A549 (cell line): ENCODE measurements at regions not wholly inside any gene's neighbourhood (a gene's known extent, or its start where the extent isn't known, plus 50 kb on each side); places are given as distances from the start of the nearest gene placed in this dataset.

Experiments
- ATAC-seq, 2 experiments: fragments of 200-7000 bp in 1 of 2; fragments of >200 bp in 1 of 2; cut with Nextera tagmentation in 1 of 2; cut with Tn5 transposase in 1 of 2; 3 replicates each; pipeline versions ENCODE4 v1.8.0 to v1.9.1; 2018 to 2020; ENCODE audit warnings: mild to moderate bottlenecking in 1 of 2, moderate library complexity in 1 of 2
- CTCF ChIA-PET: fragments of 300-600 bp; sonication (Branson Sonifier 250); formaldehyde crosslinking; extraction: SDS; loops from one replicate; lab custom pipeline; 2021; ENCODE audit warnings: antibody characterized with exemption, inconsistent platforms; lab: Yijun Ruan, JAX
- POLR2A ChIA-PET: fragments of 350-600 bp; formaldehyde crosslinking; extraction: SDS; loops from one replicate; lab custom pipeline; 2021; ENCODE audit warnings: antibody characterized with exemption, inconsistent platforms; lab: Yijun Ruan, JAX
- DNase-seq, 2 experiments: peaks; one replicate each; pipeline versions ENCODE4 v3.0.0 to v3.0.0-alpha.2; 2011 to 2016; ENCODE audit warnings: low read depth in 1 of 2, low spot score in 1 of 2
- FAIRE-seq: peaks from 2 replicates; lab custom pipeline; 2011; peaks lifted over from hg19 to GRCh38; lab: Jason Lieb, UNC
- H3K27ac ChIP-seq, 2 experiments: fragments of >200 bp; sonication (Bioruptor Twin); formaldehyde crosslinking; 3 replicates each; pipeline ENCODE4 v1.5.1; 2016 to 2017
- H3K4me1 ChIP-seq: fragments of >200 bp; sonication (Bioruptor Twin); formaldehyde crosslinking; 3 replicates; pipeline ENCODE4 v1.6.1; 2016
- H3K4me2 ChIP-seq: fragments of >200 bp; sonication (Bioruptor Twin); formaldehyde crosslinking; 3 replicates; pipeline ENCODE4 v1.6.1; 2016
- H3K4me3 ChIP-seq: fragments of >200 bp; sonication (Bioruptor Twin); formaldehyde crosslinking; 3 replicates; pipeline ENCODE4 v1.5.1; 2016
- H3K9me3 ChIP-seq: fragments of >200 bp; sonication (Bioruptor Twin); formaldehyde crosslinking; 3 replicates; pipeline ENCODE4 v1.6.1; 2016
- CBX2 ChIP-seq: fragments of 200-600 bp; sonication (generic); IDR thresholded peaks from 2 replicates; pipeline ENCODE4 v1.6.1; 2016; ENCODE audit warnings: low read depth, mild to moderate bottlenecking, borderline replicate concordance
- CEBPB ChIP-seq, 2 experiments: fragments of >200 bp in 1 of 2; sonication (Bioruptor Twin) in 1 of 2; formaldehyde crosslinking in 1 of 2; IDR thresholded peaks; 2 replicates each; pipeline ENCODE4 v1.6.1; 2012 to 2016
- CHD4 ChIP-seq: fragments of 200-600 bp; sonication (generic); IDR thresholded peaks from 2 replicates; pipeline ENCODE4 v1.6.1; 2016; ENCODE audit warnings: antibody characterized with exemption, mild to moderate bottlenecking, borderline replicate concordance
- HEYL ChIP-seq: fragments of 250-450 bp; sonication (Bioruptor Pico); IDR thresholded peaks from 2 replicates; pipeline ENCODE4 v1.8.0; 2021; ENCODE audit warnings: mild to moderate bottlenecking, moderate library complexity
- JUNB ChIP-seq: fragments of >200 bp; sonication (Bioruptor Twin); formaldehyde crosslinking; IDR thresholded peaks from 2 replicates; pipeline ENCODE4 v1.6.1; 2016
- MYC ChIP-seq: IDR thresholded peaks from 2 replicates; pipeline ENCODE4 v1.6.1; 2012; ENCODE audit warnings: mild to moderate bottlenecking, inconsistent platforms, low read length, improper control_type of control experiment, borderline replicate concordance
- NR3C1 ChIP-seq: fragments of >200 bp; sonication (Bioruptor Twin); formaldehyde crosslinking; IDR thresholded peaks from 3 replicates; pipeline ENCODE4 v1.6.1; 2017
- RCOR1 ChIP-seq: fragments of 150-350 bp; IDR thresholded peaks from 2 replicates; pipeline ENCODE4 v1.6.1; 2014; ENCODE audit warnings: antibody characterized with exemption, low read length, low read depth
- RFX5 ChIP-seq: fragments of 450-650 bp; IDR thresholded peaks from 2 replicates; pipeline ENCODE4 v1.7.1; 2014; ENCODE audit warnings: antibody characterized with exemption, mild to moderate bottlenecking, moderate library complexity
- RNF2 ChIP-seq: fragments of 200-600 bp; sonication (generic); IDR thresholded peaks from 2 replicates; pipeline ENCODE4 v1.6.1; 2016; ENCODE audit warnings: low read depth, mild to moderate bottlenecking, antibody characterized with exemption, moderate library complexity, borderline replicate concordance
- ZNF302 ChIP-seq: fragments of 250-450 bp; sonication (Bioruptor Pico); IDR thresholded peaks from 2 replicates; pipeline ENCODE4 v1.9.0; 2021; ENCODE audit warnings: inconsistent platforms, mild to moderate bottlenecking, moderate library complexity
- WGBS: methylation state at CpG from one replicate; pipeline ENCODE4 v1.1.6; 2017; ENCODE audit errors: missing lambda C conversion rate; 5-methylcytosine and 5-hydroxymethylcytosine counted together
- TF ChIP-seq, protein P1 (sequence below): fragments of 250-450 bp; sonication (Bioruptor Pico); IDR thresholded peaks from 2 replicates; pipeline ENCODE4 v1.5.0; 2021; ENCODE audit warnings: mild to moderate bottlenecking, moderate library complexity, borderline replicate concordance
- TF ChIP-seq, protein P2 (sequence below): fragments of >200 bp; sonication (Bioruptor Twin); formaldehyde crosslinking; IDR thresholded peaks from 3 replicates; pipeline ENCODE4 v1.5.1; 2016
- TF ChIP-seq, protein P3 (sequence below): fragments of >200 bp; sonication (Bioruptor Twin); formaldehyde crosslinking; IDR thresholded peaks from 2 replicates; pipeline ENCODE4 v1.6.1; 2016
- TF ChIP-seq, protein P4 (sequence below): fragments of 250-450 bp; sonication (Bioruptor Pico); IDR thresholded peaks from 2 replicates; pipeline ENCODE4 v1.5.0; 2020; ENCODE audit warnings: low read depth, mild to moderate bottlenecking, moderate library complexity

DNA sequence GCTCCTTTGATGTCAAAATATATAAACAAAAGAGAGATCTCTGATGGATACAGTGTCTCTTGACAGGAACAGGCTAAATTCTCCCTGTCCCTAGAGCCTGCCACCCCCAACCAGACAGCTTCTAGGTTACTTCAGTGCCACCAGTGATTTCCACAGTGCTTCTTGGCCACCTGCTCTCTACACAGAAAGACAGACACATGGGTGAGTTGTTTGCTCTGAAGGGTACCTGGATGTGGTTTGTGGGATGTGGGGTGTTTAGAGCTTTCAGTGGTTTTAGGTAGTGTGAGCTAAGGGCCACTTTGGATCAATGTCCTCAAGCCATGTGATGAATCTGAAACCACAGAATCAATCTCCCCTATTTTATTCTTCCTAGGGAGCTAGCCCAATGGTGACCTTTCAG is 125.4 kb downstream of the ANKRD18B start:
- POLR2A ChIA-PET: no interaction called here
- Histone ChIP-seq H3K4me3 (no peak overlapping the region), H3K9me3 (0 out of 3 replicates have a peak, but pooled peaks cover 7% of the 10 kb centered on the region), H3K4me1 (no peaks in the 10 kb centered on the region), H3K4me2 (no peak overlapping the region), H3K27ac (no peak overlapping the region)
- no peak for FAIRE-seq
- CTCF ChIA-PET: interaction anchor here (0.6 to 1.8 kb wide), 5 partner anchors 11 to 407 kb away, joined by 3 to 7 read pairs (median 4); no protein-coding TSS in a partner anchor
- DNase-seq: no peak
- TF ChIP-seq RCOR1: no peak
- TF ChIP-seq, protein P1, sequence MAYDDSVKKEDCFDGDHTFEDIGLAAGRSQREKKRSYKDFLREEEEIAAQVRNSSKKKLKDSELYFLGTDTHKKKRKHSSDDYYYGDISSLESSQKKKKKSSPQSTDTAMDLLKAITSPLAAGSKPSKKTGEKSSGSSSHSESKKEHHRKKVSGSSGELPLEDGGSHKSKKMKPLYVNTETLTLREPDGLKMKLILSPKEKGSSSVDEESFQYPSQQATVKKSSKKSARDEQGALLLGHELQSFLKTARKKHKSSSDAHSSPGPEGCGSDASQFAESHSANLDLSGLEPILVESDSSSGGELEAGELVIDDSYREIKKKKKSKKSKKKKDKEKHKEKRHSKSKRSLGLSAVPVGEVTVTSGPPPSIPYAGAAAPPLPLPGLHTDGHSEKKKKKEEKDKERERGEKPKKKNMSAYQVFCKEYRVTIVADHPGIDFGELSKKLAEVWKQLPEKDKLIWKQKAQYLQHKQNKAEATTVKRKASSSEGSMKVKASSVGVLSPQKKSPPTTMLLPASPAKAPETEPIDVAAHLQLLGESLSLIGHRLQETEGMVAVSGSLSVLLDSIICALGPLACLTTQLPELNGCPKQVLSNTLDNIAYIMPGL (CRISPR knock-in tag): no peak
- TF ChIP-seq, protein P2, sequence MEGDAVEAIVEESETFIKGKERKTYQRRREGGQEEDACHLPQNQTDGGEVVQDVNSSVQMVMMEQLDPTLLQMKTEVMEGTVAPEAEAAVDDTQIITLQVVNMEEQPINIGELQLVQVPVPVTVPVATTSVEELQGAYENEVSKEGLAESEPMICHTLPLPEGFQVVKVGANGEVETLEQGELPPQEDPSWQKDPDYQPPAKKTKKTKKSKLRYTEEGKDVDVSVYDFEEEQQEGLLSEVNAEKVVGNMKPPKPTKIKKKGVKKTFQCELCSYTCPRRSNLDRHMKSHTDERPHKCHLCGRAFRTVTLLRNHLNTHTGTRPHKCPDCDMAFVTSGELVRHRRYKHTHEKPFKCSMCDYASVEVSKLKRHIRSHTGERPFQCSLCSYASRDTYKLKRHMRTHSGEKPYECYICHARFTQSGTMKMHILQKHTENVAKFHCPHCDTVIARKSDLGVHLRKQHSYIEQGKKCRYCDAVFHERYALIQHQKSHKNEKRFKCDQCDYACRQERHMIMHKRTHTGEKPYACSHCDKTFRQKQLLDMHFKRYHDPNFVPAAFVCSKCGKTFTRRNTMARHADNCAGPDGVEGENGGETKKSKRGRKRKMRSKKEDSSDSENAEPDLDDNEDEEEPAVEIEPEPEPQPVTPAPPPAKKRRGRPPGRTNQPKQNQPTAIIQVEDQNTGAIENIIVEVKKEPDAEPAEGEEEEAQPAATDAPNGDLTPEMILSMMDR: no peak
- no peak for TF ChIP-seq CHD4
- no peak for TF ChIP-seq MYC
- no peak for ATAC-seq

DNA sequence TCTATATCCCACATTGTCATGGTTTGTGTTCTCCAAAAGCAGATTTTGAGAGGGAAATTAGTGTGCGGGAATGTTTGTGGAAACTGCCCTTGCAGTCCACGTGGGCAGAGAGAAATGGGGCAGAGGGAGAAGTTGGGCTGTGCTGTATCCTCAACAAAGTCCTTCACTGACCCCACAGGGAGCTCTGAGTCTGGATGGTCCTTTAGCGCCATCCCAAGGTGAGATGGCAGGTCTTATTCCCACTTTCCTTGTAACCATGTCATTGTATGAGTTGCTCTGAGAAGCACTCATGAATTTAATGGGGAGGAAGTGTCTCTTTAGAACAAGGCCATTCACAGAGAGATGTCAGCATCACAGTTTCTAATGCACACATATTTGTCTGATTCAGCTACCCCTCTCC is 127.1 kb downstream of the ANKRD18B start:
- Histone ChIP-seq H3K27ac (no peak overlapping the region), H3K4me3 (no peak overlapping the region), H3K4me1 (no peaks in the 10 kb centered on the region), H3K4me2 (no peak overlapping the region), H3K9me3 (0 out of 3 replicates have a peak, but pooled peaks cover 7% of the 10 kb centered on the region)
- ChIA-PET CTCF (interaction anchor here (1.3 to 3.2 kb wide), 6 partner anchors 13 to 72 kb away, joined by 3 to 22 read pairs (median 6); no protein-coding TSS in a partner anchor), POLR2A (no interaction called here)
- DNase-seq (peak in 1 of 2 experiments; percentile 4), FAIRE-seq (no peak), ATAC-seq (no peak)
- 37% methylated on average over 3 of the region's 3 CpGs for WGBS
- TF ChIP-seq CEBPB (IDR thresholded peaks at IDR 0.05): no peak
- no peak for TF ChIP-seq HEYL
- TF ChIP-seq, protein P3, sequence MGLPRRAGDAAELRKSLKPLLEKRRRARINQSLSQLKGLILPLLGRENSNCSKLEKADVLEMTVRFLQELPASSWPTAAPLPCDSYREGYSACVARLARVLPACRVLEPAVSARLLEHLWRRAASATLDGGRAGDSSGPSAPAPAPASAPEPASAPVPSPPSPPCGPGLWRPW: no peak
- TF ChIP-seq NR3C1: no peak
- no peak for TF ChIP-seq RNF2
- no peak for TF ChIP-seq ZNF302 (CRISPR knock-in tag)
- TF ChIP-seq, protein P2: no peak
- TF ChIP-seq, protein P4, sequence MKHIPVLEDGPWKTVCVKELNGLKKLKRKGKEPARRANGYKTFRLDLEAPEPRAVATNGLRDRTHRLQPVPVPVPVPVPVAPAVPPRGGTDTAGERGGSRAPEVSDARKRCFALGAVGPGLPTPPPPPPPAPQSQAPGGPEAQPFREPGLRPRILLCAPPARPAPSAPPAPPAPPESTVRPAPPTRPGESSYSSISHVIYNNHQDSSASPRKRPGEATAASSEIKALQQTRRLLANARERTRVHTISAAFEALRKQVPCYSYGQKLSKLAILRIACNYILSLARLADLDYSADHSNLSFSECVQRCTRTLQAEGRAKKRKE: no peak

DNA sequence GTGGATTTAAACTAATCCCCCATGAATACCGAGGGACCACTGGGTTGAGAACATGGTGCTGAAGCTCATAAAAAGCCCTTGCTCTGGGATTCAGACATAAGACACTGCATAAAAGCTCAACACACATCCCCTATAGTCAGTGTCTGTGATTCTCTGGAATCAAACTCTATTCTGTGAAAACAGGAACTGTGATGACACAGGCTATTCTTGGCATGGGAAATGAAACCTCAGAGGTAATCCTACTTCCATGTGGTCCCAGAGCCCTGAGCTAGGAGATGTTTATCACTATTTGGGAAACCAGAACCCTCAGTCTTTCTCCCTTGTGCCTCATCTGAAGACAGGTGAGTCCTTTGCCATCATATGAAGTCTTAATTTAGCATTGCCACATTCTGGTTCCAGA is 135.4 kb upstream of the PRSS3 start:
- no peak for TF ChIP-seq CBX2
- TF ChIP-seq RFX5: no peak
- no peak for TF ChIP-seq CHD4
- no peak for TF ChIP-seq JUNB
- TF ChIP-seq, all 56 proteins: peak for 0
- CTCF ChIA-PET: no interaction called here
- DNase-seq: no peak

More for the DNA sequence above, 135.4 kb upstream of the PRSS3 start:
- Histone ChIP-seq H3K4me3 (no peak overlapping the region), H3K9me3 (no peaks in the 10 kb centered on the region), H3K4me2 (no peak overlapping the region), H3K27ac (no peak overlapping the region), H3K4me1 (no peaks in the 10 kb centered on the region)
- 4% methylated on average over 1 of the region's 1 CpG for WGBS
- FAIRE-seq (no peak), ATAC-seq (no peak)
- POLR2A ChIA-PET: no interaction called here
